Adrenal gland (tissue), 5 donors: ENCODE measurements at regions not wholly inside any gene's neighbourhood (a gene's known extent, or its start where the extent isn't known, plus 50 kb on each side); places are given as distances from the start of the nearest gene placed in this dataset.

Experiments
- POLR2A ChIP-seq, 2 donors: fragments of 450-650 bp; IDR thresholded peaks; one replicate each; pipeline ENCODE4 v1.6.1; 2017; ENCODE audit warnings: antibody characterized with exemption in 2 of 2, mild to moderate bottlenecking in 2 of 2, moderate library complexity in 1 of 2
- TF ChIP-seq, protein P1 (sequence below), 6 experiments: fragments of 450-650 bp in 4 of 6; fragments of 200-600 bp in 2 of 6; sonication (generic) in 1 of 6; IDR thresholded peaks; 1 replicate in 5 of 6; 2 replicates in 1 of 6; pipeline versions ENCODE4 v1.5.1 to v1.8.0; 2016 to 2021; ENCODE audit warnings: antibody characterized with exemption in 6 of 6, mild to moderate bottlenecking in 2 of 6, moderate library complexity in 1 of 6
- donor health status: DM: no; HTN: no; CAD: no.

DNA sequence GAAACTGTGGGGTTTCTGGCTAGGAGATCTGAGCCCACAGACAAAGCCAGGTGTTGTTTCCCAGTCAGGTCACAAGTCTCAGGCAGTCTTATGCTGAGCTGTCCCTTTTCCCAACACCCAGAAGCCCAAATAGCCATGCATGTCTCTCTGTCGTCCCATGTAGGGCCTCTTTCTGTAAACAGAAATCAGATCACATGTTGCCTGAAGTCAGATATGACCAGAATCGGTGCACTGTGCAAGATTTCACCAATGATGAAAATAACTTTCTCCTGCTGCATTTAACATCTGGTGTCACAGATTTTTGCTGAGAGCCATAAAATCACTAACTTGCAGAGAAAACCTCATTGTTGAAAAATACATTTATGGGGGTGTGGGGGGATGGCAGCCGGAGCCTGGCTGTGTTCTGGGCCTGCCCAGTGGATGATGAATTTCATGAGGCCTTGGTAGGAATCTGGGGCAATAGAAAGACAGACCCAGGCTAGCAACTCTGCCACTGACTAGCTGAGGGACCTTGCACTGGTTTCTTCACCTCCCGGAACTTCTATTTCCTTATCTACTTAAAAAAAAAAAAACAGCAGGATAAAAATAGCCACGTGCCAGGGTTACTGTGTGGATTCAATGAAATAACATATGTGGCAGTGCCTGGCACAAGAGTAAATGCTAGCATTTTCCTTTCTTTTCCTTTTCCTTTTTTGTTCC, 158.8 kb upstream of the NFIA start:
- TF ChIP-seq POLR2A (IDR thresholded peaks at IDR 0.05): no peak
- TF ChIP-seq, protein P1, sequence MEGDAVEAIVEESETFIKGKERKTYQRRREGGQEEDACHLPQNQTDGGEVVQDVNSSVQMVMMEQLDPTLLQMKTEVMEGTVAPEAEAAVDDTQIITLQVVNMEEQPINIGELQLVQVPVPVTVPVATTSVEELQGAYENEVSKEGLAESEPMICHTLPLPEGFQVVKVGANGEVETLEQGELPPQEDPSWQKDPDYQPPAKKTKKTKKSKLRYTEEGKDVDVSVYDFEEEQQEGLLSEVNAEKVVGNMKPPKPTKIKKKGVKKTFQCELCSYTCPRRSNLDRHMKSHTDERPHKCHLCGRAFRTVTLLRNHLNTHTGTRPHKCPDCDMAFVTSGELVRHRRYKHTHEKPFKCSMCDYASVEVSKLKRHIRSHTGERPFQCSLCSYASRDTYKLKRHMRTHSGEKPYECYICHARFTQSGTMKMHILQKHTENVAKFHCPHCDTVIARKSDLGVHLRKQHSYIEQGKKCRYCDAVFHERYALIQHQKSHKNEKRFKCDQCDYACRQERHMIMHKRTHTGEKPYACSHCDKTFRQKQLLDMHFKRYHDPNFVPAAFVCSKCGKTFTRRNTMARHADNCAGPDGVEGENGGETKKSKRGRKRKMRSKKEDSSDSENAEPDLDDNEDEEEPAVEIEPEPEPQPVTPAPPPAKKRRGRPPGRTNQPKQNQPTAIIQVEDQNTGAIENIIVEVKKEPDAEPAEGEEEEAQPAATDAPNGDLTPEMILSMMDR (IDR thresholded peaks at IDR 0.05): no peak
